ENCODE measurements at regions not wholly inside any gene's neighbourhood (a gene's known extent, or its start where the extent isn't known, plus 50 kb on each side); places are given as distances from the start of the nearest gene placed in this dataset.

GRCh38 chr3:65083240-65083639, 395.4 kb upstream of the ADAMTS9 start:
- TF ChIP-seq POLR2A (IDR thresholded peaks at IDR 0.05; ENCODE audit: low read length): no peak
- no peak for TF ChIP-seq GATA1 (IDR thresholded peaks at IDR 0.05; ENCODE audit: low read depth, low read length)
